HG02642 (cell line): ENCODE measurements at regions not wholly inside any gene's neighbourhood (a gene's known extent, or its start where the extent isn't known, plus 50 kb on each side); places are given as distances from the start of the nearest gene placed in this dataset.

Source experiments
- ATAC-seq: cut with Tn5 transposase; IDR thresholded peaks from one replicate; pipeline ENCODE4 v1.9.1; 2021; ENCODE audit warnings: mild to moderate bottlenecking; ENCODE audit not compliant: unreplicated experiment, poor library complexity

DNA sequence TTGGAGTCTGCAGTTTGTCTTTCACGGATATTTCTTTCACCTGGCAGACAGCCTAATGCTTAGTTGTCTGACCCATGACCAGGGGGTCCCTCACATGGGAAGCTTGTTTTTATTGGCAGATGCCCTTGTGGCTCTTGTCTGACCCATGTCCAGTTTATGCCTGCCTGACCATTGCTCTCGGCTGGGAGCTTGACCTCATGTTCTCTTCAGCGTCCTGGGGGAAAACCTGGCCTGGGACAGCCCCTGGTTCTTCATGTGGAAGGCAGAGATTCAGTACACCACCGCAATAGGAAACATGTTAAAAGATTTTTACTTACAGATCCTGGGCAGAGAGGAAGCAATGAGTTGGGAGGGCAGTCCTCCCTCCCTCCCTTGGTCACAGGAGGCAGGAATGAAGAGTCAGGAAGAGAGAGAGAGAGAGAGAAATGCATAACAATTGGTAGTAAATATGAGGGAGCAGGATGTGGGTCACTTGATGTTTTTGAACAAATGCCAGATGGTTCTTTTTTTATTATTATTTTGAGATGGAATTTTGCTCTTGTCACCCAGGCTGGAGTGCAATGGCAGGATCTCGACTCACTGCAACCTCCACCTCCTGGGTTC lies 302.7 kb upstream of the MYOCD start:
- no peak for ATAC-seq

DNA sequence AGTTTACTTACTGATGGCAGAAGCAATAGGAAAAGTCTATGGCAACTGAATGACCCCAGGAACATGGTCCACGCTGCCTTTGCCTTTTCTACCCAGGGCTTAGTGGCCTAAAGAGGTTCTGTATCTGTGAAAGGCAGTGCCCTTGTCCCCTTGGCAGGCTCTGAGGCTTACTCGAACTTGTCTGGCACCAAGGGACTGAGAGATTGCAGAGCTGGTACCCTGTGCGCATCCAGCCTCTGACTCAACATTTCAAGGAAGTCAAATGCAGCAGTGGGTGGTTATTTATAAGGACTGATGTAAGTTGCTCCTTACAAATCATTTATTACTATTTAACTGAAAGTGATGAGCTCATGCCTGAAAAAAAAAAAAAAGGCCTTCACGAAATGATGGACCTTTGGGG lies 299.9 kb upstream of the MYOCD start:
- ATAC-seq: no peak

DNA sequence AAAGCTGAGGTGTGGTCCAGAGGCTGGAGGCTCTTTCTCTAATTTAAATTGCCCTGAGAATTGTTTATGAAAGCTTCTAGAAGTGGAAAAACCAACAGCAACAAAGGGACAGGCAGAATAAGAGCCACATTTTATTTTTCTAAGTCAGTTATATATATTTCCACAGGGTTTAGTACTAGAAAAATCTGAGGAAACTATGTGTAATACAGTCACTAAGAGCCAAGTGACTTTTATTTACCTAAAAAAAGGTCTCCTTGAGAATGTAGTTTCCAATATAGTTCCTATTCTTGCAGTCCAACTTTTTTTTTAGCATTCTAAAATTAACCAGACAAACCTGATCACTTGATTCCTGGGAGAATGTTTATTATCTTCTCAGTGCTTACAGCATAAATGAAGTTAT lies 296.6 kb upstream of the MYOCD start:
- no peak for ATAC-seq

DNA sequence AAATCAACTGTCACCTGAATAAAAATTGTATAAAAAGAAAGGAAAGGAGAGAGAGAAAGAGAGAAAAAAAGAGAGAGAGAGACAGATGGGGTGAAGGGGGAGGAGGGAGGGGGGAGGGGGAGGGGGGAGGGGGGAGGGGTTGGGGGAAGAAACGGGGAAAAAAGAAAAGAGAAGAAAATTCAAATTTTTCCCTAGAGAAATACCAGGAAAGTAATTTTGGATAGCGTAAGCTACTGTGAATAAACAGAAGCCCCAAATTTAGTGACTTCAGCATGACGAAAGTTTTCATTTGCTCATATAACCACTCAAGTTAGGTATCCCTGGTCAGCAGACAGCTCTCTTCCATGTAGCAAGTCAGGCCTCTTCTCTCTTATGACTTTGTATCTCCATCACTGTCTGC lies 289.4 kb upstream of the MYOCD start:
- no peak for ATAC-seq

DNA sequence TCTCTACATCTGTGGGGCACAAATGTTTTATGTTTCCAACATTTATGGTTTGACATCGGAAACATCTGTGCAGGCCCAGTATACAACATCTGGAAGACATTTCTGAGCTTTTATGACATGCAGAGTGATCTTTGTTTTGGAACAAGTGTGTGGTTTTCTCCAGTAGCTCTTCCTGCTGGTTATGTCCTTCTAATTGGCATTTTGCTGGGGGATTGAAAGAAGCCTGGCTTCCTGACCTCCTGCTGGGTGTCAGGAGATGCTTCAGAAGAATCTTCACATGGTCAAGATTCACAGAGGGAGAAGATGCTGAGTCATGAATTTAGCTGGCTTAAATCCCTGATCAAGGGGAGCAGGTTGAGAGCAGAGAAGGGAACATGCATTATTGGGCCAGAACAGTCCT lies 279.5 kb upstream of the MYOCD start:
- no peak for ATAC-seq

DNA sequence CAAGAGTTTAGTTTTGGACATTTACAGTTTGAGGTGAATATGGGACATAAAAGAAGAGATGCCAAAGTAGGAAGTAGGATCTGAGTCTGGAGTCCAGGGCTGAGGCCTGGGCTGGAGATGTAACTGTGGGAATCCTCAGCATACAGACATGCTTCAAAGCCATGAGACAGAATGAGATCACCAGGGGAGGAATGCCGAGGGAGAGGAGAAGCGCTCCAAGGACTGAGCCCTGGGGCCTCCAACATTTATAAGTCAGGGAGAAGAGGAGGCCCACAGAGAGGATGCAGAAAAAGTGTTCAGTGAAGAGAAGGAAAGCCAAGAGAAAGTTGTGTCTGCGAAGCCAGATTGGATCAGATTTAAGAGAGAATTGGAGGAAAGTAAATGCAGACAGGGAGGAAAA lies 277.5 kb upstream of the MYOCD start:
- no peak for ATAC-seq

DNA sequence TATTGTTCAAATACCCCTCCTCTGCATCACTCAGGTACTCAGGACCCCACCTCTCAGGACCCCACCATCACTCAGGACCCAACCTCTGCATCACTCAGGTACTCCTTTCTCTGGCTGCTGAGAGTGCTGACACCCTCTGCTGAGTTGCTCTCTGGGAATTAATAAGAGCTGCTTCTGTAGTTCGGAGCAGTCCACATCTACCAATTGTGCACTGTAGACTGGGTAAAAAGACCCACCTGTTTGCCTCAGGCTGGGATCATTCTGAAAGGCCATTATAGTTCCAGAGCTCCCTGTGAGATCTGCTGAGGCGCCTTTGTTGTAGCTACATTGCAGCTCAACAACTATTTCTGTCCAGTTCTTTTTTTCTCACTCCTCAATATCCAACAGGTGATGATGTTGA lies 276.3 kb upstream of the MYOCD start:
- no peak for ATAC-seq

DNA sequence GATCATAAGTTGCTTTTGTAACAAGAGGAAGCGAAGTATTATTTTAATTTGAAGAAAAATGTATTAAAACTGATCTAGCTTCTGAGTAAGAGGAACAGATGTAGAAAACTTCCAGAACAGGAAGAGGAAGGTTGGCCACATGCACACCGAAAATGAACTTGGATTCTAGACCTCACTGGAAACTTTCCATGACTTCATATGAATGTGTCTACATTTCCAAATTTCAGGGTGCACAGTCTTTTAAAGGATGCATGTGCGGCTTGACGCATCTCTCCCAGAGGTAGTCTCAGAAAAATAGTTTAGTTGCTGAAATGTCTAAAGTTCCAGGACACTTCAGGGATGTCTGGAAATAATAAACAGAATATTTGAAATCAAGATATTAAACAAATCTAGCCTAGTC lies 275.1 kb upstream of the MYOCD start:
- ATAC-seq: no peak

DNA sequence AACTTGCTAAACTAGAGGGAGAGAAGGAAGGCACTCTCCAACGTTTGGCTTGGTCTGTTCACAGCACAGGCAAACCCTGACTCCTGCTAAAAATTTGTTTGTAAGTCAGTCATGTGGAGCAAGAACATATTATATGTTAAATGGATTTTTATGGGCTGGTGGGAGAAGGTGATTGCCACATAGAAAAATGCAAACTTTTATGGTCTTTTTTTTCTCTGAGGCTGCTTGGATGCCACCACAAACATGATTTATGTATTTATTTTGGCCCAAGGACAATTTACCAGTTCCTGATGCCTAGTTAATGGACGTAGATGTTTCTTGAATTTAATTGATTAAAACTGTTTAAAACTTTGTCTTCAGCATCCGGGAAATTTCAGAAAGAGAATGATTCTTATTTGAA lies 274.2 kb upstream of the MYOCD start:
- no peak for ATAC-seq

DNA sequence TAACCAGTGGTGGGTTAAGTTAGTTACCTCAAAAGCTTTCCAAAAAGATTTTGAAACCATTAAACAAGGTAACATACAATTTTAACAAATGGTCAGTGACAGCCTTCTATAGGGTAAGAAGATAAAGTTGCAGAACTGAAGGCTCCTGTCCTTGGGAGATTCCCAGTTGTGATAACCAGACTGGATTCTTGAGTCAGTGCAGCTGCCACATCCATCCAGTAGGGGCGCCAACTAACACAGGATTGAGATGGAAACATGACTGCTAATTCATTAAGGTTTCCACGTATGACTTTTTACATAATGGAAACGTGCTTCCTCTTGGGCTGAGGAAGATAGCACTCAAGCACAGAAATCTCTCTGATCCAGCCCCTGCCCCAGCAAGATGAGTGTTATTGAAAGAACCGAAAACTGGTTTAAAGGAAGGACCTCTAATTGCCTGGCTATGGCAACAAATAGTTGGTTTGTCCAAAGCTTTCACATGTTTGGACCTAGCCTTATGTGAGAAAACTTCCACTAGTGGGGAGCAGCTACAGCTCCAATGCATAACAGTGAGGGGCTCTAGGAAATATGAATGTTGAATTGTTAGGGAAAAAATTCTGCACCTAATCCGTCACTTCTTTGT lies 269.8 kb upstream of the MYOCD start:
- ATAC-seq: no peak

DNA sequence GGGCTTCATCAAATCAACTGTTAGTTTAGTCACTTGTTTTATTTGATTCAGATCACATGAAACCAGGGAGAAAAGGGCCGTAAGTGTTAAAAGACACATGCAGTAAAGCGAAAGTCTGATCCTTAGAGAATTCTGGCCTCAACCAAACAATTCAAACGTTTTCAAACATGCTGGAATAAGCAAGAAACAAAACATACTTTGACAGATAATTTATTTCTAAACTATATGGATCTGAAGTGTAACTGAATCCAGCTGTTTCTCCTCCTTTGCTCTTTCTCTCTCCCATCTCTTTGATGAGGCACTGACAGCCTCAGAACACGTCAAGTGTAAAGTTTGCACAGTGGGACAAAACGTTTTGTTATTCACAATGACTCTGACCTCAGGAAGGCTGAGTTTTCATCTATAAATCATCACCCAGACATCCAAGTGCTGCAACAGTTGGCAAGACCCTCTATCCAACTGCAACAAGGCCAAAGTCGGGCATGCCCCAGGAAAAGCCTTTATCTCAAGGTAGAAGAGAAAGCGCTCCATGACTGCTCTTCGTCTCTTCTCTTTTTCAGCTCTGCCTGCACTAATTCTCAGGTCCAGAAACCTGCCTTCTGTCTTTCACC lies 267.1 kb upstream of the MYOCD start:
- ATAC-seq: no peak

DNA sequence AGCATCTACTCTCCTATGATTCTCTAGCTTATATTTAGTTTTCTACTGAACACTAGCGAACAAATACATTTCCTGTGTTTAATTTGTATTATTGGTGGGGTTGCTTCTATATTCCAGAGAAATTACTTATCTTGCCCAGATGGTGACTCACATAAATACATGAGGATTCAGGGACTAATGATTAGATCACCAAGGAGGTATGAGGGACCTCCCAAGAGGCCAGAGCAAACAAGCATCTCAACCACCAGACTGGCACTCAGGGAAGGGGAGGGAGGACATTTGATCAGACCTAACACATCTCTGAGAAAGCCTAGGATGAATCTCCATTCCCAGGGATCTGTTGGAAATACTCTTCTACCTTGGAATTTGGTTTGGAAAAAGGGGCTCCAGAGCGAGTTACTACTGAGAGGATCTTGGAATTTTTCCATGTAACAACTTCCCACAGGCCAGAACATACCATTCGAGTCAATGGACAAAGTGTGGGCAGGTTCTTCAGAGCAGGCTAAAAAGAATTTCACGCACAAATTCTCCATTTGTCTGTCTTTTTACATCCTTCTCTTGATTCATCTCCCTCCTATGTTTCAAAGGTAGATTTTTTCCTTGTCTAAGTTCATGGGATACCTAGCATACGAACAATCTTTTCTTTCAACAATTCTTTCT lies 262.6 kb upstream of the MYOCD start:
- ATAC-seq: no peak

DNA sequence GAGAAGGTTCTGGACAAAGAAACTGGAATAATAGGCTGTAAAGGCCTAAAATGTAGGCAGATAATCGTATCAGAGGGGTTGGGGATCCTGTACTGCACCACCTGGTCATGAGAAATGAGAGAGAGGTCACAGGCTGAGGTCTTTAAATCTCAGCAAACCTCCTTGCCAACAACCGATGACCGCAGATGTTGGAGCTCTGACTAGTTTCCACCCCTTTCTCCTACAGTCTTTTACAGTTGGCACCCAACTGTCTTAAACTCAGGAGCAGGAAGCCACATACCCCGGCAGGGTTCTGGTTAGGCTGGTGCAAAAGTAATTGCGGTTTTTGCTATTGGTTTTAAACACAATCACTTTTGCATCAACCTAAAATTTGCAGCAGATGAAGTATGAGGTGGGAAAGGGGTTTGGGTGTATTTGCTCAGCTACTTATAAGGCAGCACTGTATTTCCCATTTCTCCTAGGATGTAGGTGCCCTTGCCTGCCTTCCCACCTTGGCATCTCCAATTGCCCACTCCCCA lies 261.8 kb upstream of the MYOCD start:
- ATAC-seq: no peak

DNA sequence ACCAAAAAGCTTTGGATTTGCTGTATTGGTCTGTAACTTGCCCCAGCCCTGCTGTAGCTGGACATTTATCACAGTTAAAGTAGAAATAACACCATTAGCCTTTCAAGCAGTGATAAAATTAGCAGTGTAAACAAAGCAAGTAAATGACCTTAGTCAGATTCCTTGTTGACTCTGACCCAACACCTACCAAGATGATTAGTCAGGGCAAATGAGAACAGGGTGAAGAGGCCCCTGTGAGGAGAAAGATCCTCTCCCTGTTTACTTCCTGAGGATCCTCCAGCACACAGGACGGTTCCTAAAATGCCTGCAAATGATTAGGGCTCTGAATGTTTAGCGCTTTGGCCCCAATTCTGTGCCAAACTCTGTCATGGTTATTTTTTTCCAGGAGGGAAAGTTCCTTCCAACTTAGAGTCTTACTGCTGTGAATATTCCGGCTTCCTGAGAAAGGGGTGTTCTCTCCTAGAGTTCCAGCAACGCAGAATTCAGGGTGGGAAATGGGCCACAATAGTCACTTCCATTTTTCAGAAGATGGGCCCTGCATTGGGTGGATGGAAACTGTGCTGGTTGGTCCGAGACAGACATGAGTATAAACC lies 259.0 kb upstream of the MYOCD start:
- ATAC-seq: no peak

DNA sequence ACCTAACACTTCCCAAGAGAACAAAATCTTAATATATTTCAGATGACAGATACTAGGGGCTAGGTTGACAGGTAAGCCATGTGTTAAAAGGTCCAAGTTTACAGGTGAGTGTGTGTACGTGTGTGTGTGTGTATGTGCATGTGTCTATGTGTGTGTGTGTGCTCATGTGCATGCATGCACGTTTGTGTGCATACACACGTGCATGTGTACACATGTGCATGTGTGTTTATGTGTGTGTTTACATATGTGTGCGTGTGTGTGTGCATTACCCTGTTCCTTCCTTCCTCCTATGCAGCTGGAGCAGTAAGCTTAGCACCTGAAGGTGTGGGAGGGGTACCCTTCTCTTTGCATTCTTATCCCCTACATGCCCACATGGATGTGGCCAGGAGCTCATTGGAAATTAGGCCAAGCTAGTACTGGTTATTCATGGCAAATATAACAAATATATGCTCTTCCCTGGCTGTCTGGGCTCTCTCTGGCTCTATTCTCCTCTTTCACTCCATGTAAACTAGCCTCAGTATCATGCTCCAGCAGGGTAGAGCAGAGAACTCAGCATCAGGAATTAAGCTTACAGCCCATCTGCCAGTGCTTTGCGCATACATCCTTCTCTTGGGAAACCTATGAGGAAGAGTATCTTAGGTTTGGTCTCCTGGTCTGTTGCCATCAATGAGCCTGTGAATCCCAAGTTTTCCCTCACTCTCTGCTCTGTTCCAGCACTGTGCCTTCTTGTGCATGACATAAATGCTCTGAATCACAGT lies 258.0 kb upstream of the MYOCD start:
- ATAC-seq: no peak

DNA sequence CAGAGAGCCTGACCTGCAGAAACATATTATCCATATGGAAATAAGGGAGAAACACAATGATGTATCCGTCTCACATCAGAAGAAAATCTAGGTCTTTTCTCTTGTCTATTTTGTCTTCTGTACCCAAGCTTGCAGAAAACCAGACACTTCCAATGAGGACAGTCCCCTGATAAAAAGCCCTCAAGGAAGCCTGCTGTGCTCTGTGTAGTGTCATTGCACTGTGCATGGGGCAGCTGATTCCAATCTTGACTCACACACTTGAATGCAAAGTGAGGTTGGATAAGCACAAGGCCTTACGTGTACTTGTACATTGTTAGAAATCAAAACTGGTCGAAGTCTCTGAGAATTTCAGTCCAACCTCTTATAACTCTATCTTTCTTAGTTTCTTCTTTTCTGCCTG lies 256.6 kb upstream of the MYOCD start:
- no peak for ATAC-seq

DNA sequence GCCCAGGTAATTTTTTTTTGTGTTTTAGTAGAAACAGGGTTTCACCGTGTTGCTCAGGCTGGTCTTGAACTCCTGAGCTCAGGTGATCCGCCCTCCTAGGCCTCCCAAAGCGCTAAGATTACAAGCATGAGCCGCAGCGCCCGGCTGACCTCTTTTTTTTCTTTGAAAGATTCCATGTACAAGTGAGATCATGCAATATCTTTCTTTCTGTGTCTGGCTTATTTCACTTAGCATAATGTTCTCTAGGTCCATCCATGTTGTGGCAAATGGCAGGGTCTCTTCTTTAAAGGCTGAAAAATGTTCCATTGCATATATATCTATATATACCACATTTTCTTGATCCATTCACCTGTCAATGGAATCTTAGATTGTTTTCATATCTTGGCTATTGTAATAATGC lies 255.0 kb upstream of the MYOCD start:
- no peak for ATAC-seq

DNA sequence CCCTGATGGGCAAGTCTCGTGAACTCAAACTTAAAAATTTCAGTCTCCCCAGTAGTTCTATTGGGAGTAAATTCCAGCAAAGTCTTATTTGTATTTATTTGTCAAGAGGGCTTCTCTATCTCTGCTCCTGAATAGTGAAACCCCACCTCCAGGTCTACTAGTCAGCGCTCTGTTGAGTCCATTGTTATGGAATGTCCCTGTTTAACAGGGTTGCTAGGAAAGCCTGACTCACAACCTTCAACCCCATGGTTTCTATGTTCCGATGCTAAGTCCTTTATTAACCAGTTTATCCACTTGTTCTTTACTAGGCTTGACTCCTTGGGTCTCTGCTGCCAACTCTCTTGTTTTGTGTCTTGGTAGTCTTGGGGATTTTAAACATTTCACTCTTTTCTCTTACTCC lies 250.7 kb upstream of the MYOCD start:
- no peak for ATAC-seq

DNA sequence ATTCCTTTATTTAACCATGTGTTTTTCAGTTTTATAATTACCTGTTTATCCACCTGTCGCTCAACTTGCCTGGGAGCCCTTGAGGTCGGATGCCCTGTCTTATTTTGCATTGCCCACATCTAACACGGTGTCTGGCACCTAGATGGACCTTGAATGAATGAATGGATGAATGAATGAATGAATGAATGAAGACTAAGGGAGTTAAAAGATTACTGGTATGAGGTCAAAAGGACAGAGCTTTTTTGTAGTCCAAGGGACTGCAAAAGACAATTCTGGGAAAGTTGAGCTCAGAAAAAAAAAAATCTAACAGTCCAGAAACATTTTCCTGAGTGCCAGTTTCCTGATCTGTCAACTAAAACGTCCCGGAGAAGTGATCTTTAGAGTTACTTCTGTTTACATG lies 244.6 kb upstream of the MYOCD start:
- no peak for ATAC-seq

DNA sequence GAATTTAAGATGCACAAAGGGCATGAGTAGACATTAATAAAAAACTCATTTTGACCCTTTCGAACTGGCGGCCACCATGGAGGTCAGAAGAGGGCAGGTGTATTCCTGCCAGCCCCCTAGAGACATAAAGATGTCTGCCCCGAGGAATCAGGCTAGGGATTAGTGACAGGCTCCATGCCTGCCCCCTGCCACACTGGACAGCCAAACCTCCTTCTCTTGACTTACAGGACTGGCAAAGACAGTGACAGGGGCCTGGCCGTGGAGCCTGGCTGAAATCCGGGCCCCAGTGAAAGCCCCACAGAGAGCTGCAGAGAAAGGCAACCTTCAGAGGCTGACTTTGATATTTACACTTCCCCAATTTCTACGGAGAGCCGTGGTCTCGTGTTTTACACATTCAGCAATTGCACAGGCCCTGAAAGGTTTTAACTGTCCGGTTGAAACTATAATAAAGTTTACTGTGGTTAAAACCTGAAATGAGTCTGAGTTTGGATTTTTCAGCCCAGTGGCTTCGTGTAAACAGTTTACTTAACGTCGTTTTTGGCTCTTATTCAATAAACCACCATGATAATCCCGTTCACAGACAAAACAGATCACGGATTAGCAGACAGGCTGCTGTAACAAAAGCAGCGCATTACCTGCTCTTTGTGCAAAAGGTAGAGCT lies 243.9 kb upstream of the MYOCD start:
- no peak for ATAC-seq
